ENCODE measurements at regions not wholly inside any gene's neighbourhood (a gene's known extent, or its start where the extent isn't known, plus 50 kb on each side); places are given as distances from the start of the nearest gene placed in this dataset.

- no peak overlapping the region for H3K4me3 ChIP-seq (ENCODE audit: low read depth, low read length)
- DNase-seq (ENCODE audit: low read depth), result no peak
- TF ChIP-seq CTCF (IDR thresholded peaks at IDR 0.05; ENCODE audit: insufficient read depth, low read length), result no peak
Observed at GRCh38 chr4:188606635-188607034, 467.4 kb downstream of the TRIML1 start.

- no peak for DNase-seq (ENCODE audit: low read depth)
- no peak for TF ChIP-seq CTCF (IDR thresholded peaks at IDR 0.05; ENCODE audit: insufficient read depth, low read length)
- H3K4me3 ChIP-seq (ENCODE audit: low read depth, low read length), result no peak overlapping the region
Observed at GRCh38 chr4:188611143-188611542, 471.9 kb downstream of the TRIML1 start.

GRCh38 chr4:188612659-188613058, 473.4 kb downstream of the TRIML1 start:
- no peak overlapping the region for H3K4me3 ChIP-seq (ENCODE audit: low read depth, low read length)
- DNase-seq (ENCODE audit: low read depth), result no peak
- no peak for TF ChIP-seq CTCF (IDR thresholded peaks at IDR 0.05; ENCODE audit: insufficient read depth, low read length)

GRCh38 chr4:188613976-188614375, 474.7 kb downstream of the TRIML1 start:
- no peak for DNase-seq (ENCODE audit: low read depth)
- H3K4me3 ChIP-seq (ENCODE audit: low read depth, low read length), result no peak overlapping the region
- TF ChIP-seq CTCF (IDR thresholded peaks at IDR 0.05; ENCODE audit: insufficient read depth, low read length), result no peak

GRCh38 chr4:188619456-188620149, 480.4 kb downstream of the TRIML1 start:
- H3K4me3 ChIP-seq (ENCODE audit: low read depth, low read length), result no peak overlapping the region
- TF ChIP-seq CTCF (IDR thresholded peaks at IDR 0.05; ENCODE audit: insufficient read depth, low read length), result no peak
- DNase-seq (ENCODE audit: low read depth), result no peak

- no peak for TF ChIP-seq CTCF (IDR thresholded peaks at IDR 0.05; ENCODE audit: insufficient read depth, low read length)
- DNase-seq (ENCODE audit: low read depth), result no peak
- H3K4me3 ChIP-seq (ENCODE audit: low read depth, low read length), result no peak overlapping the region
Observed at GRCh38 chr4:188620608-188621007, 481.4 kb downstream of the TRIML1 start.

GRCh38 chr4:188623314-188623854, 484.1 kb downstream of the TRIML1 start:
- no peak for DNase-seq (ENCODE audit: low read depth)
- TF ChIP-seq CTCF (IDR thresholded peaks at IDR 0.05; ENCODE audit: insufficient read depth, low read length), result no peak
- no peak overlapping the region for H3K4me3 ChIP-seq (ENCODE audit: low read depth, low read length)
